HCEC 1CT (cell line): ENCODE measurements at regions not wholly inside any gene's neighbourhood (a gene's known extent, or its start where the extent isn't known, plus 50 kb on each side); places are given as distances from the start of the nearest gene placed in this dataset.

ENCODE experiments used
- DNase-seq: peaks from one replicate; pipeline ENCODE4 v3.0.0-alpha.2; 2017

GRCh38 chr10:110416776-110417711 is 80.7 kb upstream of the DUSP5 start:
- no peak for DNase-seq

GRCh38 chr10:110418218-110418617 is 79.5 kb upstream of the DUSP5 start:
- DNase-seq, result no peak

GRCh38 chr10:110419265-110419664 is 78.4 kb upstream of the DUSP5 start:
- DNase-seq, result no peak

GRCh38 chr10:110420401-110421193 is 77.1 kb upstream of the DUSP5 start:
- peak; percentile 65 for DNase-seq

- DNase-seq, result no peak
Observed at GRCh38 chr10:110421512-110422138, 76.1 kb upstream of the DUSP5 start.

- DNase-seq, result no peak
Observed at GRCh38 chr10:110422548-110422947, 75.2 kb upstream of the DUSP5 start.

GRCh38 chr10:110423650-110424049 is 74.1 kb upstream of the DUSP5 start:
- DNase-seq, result no peak

GRCh38 chr10:110425684-110426293 is 71.9 kb upstream of the DUSP5 start:
- peak; percentile 96 for DNase-seq

GRCh38 chr10:110426294-110427181 is 71.2 kb upstream of the DUSP5 start:
- DNase-seq, result peak; percentile 74

- no peak for DNase-seq
Observed at GRCh38 chr10:110429301-110429700, 68.4 kb upstream of the DUSP5 start.

GRCh38 chr10:110430340-110431273 is 67.1 kb upstream of the DUSP5 start:
- no peak for DNase-seq

GRCh38 chr10:110431659-110432058 is 66.0 kb upstream of the DUSP5 start:
- DNase-seq, result no peak

GRCh38 chr10:110432084-110432483 is 65.6 kb upstream of the DUSP5 start:
- DNase-seq, result no peak

- DNase-seq, result no peak
Observed at GRCh38 chr10:110432814-110433565, 64.7 kb upstream of the DUSP5 start.

- no peak for DNase-seq
Observed at GRCh38 chr10:110433740-110434139, 64.0 kb upstream of the DUSP5 start.

- DNase-seq, result no peak
Observed at GRCh38 chr10:110434489-110435096, 63.1 kb upstream of the DUSP5 start.

GRCh38 chr10:110436554-110437350 is 61.0 kb upstream of the DUSP5 start:
- DNase-seq, result no peak

- DNase-seq, result no peak
Observed at GRCh38 chr10:110437351-110437605, 60.4 kb upstream of the DUSP5 start.

GRCh38 chr10:110437761-110438341 is 59.9 kb upstream of the DUSP5 start:
- no peak for DNase-seq
